H4 (cell line): ENCODE measurements at regions not wholly inside any gene's neighbourhood (a gene's known extent, or its start where the extent isn't known, plus 50 kb on each side); places are given as distances from the start of the nearest gene placed in this dataset.

Source experiments
- DNase-seq: peaks from one replicate; pipeline ENCODE4 v3.0.0-alpha.2; 2015; ENCODE audit warnings: low spot score

DNA sequence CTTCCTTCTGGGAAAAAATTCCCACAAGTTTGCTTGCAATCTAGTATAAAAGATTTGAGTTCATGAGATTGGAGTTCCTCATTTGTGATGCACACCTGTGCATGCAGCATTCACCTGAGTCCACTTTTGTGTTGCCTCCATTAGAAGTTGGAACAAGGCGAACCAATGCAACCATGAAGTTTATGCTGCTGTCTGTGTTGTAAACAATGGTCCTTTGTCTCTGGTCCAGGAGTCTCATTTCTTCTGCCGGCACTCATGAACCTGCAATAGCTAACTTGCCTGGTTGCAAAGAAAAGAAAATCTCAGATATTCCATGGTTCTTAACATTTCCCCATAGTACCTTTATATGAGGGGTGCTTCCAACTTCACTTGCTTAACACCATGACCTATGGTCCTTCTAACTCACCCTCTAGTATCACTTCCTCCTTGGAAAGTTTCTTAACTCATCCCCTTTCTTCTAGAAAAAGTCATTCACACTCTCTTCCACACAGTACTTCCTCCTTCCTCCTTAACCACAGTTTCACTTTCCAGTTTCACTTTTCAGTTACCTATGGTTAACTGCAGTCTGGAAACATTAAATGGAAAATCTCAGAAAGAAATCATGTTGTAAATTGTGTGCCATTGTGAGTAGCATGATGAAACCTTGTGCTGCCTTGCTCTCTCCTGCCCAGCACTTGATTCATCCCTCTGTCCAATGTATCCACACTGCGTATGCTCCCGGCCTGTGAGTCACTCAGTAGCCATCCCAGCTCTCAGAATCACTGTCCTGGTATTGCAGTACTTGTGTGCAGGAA is 128.8 kb upstream of the TRIB2 start:
- DNase-seq, result peak; percentile 40

DNA sequence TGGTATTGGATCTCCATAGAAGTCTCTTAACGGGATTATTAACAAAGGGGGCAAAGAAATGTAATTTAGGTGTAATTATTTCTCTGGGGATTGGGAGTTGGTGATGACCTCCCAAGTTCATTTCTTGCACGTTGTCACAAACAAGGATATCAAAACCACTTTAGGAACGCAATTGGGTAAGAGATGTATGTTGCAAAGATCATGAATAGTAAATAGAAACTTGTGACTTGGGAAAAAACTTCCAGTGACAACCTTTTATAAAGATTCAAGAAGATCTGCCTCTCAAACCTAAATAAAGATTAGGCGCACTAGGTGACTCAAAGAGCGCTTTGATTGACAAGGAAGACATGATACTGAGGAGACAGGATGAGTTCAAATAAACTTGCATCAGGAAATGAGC is 127.8 kb upstream of the TRIB2 start:
- no peak for DNase-seq

DNA sequence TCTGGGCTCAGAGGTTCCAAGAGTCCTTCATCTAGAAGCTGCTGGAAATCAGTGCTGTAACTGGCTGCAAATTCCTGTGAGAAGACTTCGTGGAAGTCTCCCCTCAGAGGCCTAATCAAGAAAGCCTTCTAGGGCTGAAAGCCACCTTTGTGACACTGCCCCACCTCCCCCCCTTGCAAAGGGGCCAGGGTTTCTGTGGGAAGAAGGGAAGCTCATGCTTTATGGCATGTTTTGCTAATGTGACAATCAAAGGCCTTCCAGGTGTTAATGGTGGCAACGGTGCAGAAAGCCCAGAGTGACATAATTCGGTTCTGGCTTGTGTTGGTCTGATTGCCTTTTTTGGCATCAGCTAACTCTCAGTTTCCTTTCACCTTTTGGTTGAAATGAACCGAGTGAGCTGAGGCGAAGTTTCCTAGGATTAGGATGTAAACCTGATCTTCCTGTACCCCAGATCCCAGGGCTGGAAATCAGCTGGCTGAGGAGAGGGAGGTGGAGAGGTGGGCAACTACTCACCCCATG is 126.9 kb upstream of the TRIB2 start:
- DNase-seq, result no peak

DNA sequence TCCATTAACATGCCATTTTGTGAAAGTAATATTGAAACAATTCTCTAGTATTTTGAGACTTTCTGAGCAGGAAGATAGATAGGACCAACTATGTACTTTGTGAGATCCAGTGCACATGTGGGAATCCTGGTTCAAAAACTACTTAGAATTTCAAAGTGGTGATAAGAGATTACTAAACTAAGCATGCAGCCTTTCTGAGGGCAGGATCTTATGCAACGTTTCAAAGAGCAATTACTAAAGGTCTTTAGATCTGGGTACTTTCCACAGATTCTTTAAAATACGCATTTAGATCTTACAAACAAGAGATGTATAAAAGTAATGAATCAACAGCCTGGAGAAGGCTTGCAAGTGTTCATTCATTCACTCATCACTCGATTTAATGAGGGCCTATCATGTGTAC is 124.4 kb upstream of the TRIB2 start:
- DNase-seq, result no peak

DNA sequence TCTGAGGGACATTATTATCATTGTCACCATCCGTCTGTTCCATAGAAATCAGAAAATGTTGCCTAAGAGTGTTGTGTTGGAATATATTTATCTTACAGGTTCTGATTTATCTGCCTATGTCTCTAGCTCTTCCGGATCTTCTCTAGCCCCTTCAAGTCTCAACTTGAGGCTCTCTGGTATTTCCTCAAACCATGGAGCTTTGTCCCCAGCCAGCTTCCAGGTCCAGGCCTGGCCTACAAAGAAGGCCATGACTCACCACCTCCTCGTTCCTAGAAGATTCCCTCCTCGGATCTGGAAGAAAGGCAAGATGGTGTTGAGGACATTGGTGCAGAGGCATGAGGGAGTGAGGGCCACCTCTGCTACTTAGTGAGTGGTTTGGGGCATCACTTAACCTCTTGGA is 122.1 kb upstream of the TRIB2 start:
- DNase-seq, result no peak

DNA sequence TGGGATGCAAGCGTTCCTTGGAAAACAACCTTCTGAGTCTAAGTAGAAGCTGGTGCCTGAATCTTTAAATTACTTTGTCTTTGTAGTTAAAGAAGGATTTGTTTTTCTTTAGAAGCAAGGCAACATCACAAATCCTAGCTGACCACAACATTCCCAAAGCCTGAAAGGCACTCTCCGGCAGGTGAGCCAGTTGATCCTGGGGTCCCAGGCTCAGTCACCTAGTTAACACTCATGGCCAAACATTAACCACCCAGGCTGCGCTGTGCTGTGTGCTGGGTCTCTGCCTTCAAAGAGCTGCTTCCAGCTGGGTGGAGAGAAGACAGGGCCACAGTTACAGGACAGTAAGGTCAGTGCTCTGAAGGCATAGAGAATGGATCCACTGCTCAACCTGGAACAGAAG is 120.0 kb upstream of the TRIB2 start:
- no peak for DNase-seq

DNA sequence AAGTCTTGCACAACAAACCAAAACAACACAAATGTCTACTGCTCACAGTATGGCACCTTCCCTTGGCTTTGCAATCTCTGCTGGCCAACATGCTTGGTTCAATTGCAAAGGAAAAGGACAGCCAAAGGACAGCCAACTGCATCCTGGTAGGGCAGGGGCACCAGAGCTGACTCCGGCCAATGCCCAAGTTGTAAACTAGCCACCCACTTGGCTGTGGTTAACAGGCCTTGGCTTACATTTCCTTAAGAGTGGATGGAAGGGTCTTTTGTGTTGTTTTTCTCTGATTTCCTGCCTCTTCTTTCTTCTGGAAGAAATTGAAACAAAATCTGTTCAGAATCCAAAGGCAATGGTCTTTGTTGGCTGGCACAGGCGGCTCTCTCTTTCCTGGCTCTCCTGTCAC is 119.1 kb upstream of the TRIB2 start:
- no peak for DNase-seq

DNA sequence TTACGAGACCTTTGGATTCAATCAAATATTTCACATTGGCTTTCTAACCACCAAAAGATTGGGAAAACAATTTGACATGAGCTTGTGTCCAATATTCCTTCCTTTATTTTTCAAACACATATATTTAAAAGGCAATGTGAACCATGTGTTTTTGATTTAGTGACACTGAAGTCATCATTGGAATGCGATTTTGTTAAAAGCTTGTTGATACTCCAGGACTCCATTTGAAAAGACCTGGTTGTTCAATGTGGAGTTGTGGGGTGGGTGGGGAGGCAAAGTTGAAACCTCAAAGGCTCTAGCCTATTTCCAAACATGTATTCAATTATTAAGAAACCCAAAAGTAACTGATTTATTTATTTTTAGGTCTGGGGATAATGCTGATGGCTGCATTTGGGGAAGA is 114.1 kb upstream of the TRIB2 start:
- DNase-seq, result no peak

DNA sequence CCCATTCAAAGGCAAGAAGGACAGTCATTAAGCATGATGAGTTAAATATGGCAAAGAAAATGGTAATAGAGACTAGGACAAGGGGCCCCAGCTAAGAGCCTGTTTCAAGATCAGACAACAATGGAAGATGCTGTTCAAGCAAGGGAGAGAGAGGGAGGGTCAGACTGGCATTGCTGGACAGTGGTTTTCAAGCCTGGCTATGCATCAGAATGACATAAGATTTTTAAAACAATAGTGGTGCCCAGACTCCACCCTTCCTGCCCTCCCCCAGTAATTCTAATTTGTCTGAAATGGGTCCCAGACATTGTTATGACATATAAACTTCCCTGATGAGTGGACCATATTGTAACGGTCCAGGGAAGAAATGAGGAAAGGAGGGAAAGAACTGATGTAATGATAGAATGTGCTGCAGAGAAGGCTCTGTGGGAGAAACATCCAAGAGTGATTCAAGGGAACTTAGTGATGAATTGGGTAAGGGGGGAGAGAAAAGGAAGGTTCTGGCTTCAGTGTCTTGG is 112.9 kb upstream of the TRIB2 start:
- no peak for DNase-seq

DNA sequence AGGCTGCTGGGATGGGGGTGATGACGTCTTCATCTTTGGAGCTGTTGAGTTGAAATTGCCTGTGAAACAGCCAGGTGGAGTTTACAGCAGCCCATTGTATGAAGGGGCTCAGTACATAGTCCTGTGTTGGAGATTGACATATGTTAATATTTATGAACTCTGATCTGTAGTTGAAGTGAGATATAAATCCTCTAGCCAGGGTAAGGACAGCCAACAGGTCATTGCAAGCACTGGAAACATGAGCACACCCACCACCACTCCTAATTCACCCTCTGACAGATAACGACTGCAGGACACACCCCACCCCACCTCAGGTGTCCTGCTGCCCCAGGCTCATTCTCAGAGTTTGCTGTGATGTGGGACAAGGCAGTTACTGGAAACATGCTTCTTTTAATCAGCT is 112.4 kb upstream of the TRIB2 start:
- no peak for DNase-seq

DNA sequence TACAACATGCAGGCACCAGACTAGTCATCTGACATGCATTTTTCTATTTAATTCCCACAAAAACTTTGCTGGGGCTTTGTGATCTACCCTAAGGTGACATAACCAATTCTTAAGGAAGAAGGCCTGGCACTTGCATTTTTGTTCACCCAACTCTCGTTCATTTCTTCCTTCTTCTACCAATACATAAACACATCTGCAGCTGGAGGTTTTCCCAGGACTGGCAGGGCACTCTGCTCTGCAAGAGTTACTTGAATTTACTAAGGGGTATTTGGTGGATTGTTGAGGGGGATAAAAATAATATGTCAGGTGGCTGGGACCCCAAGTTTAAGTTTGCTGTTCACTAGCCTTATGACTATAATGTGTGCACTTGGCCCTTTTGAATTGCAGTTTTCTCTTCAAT is 111.4 kb upstream of the TRIB2 start:
- no peak for DNase-seq

DNA sequence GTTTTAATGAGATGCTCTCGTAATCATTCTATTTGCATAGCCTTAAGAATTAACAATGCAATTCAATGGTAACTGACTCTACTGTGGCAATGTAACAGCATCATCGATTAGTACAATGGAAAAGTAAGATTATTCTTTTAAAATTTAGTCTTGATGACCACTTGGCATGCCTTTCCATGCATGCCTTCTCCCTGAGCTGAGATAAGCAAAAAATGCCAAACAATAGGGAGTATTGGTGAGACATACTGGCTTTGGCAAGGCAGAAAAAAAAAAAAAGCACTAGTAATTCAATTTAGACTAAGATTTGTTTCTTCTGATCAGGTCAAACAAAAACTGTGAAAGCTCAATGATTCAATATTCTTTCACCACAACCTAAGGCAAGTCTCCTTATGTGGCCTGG is 110.8 kb upstream of the TRIB2 start:
- DNase-seq, result no peak

DNA sequence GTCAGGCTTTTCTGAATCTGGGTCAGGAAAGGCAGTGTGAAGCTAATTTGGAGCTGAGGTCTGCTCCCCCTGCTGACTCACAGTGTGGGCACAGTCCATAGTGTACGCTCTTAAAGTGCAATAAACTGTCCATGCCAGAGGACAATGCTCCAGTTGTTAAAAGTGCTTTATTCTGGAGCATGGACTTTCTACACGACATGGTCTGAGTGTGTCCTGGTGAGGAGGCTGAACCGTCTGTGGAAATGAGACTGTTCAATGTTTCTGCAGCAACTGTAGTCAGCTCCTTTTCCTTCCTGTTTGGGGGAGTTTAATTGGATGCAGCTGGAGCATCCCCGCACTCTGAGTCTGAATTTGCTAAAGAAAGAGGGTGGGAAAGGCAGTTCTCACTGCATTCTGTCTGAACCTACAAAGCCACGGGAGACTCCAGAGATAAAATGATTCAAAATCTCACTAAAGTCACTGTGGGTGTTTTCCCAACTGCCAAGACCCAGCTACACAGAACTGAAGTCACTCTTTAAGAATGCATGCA is 110.2 kb upstream of the TRIB2 start:
- peak; percentile 21 for DNase-seq

DNA sequence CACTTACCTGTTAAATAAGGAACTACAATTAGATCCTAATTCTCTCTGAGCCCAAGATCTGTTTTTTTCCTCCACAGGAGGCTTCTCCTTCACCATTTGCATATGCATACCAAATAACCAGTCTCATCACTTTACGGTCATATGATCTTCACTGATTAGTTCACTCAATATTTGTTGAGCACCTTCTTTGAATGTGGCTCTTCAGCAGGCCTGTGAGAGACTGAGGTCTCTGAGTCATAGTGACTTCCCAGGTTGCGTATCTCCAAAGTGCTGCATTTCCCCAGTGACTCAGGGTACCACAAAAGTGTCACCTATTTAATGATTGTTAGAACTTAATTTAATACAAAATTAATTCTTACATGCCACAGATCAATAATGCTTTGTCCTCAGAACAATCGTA is 108.8 kb upstream of the TRIB2 start:
- DNase-seq, result no peak

DNA sequence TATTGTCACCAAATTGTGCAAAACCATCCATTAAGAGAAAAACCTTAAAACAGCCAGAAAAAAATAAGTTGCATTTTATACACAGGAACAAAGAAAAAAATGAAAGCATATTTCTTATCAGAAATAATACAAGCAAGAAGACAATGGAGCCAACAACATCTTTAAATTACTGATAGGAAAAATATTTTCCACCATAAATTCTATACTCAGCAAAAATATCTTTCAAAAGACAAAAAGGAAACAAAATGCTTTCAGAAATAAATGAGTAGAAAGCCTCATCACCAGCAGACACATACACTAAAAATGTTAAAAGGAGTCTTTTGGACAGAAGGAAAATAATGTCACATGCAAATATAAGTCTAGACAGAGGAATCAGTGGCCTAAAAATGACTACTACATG is 106.4 kb upstream of the TRIB2 start:
- no peak for DNase-seq

DNA sequence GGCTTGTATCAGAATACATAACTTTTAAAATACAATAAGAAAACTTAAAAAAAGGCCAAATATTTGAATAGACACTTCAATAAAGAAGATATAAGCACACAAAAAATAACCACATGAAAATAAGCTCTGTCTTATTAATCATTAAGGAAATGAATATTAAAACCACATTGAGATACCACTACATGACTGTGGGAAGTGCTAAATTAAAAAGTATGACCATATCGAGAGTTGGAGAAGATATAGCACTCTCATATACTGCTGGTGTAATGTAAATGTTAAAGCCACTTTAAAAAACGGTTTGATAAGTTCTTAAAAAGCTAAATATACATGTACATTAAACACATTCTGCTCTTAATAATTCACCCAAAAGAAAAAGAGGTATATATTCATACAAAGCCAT is 104.6 kb upstream of the TRIB2 start:
- no peak for DNase-seq

DNA sequence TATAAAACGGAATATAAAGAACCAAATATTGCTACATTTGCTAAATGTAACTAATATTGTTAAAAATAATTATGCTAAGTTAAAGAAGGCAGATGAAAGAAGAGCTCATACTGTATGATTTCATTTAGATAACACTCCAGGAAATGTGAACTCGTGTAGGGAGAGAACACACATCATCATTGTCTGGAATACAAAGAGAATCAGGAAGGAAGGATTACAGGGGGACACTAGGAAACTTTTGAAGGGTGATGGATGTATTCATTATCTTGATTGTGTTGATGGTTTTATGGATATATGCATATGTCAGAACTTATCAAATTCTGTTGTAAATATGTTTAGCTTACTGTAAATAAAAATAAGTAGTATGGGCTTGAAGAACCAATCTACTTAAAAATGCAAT is 104.1 kb upstream of the TRIB2 start:
- no peak for DNase-seq

DNA sequence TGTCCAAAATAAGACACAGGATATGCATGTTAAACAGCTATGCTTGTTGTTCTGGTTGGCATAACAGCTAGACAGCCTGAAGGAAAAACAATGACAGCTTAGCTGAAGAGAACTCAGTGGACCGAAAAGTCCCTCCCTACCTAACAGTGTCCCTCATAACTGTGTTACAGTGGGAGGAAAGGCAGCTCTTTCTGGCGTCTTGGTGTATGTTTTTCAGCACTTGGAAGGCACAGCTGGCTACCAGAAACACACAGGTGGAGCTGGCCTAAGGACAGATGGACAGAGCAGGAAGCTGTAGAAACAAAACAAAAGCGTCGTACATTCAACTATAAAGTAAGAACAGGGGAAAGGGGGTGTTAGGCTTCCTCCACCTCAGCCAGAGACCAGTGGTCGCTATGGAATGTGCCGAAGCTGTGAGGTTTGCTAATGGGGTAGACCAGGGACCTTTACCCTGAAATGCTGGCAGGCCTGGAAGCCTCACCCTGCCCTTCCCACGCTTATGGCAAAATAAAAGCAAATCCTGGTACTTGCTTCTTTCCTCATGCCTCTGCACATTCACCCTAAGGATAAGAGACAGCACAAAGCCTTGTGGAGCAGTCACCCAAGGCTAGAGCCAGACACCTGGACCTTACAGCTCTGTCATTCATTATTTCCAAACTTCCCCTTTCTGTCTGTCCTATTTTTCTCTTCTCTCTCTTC is 103.5 kb upstream of the TRIB2 start:
- no peak for DNase-seq

DNA sequence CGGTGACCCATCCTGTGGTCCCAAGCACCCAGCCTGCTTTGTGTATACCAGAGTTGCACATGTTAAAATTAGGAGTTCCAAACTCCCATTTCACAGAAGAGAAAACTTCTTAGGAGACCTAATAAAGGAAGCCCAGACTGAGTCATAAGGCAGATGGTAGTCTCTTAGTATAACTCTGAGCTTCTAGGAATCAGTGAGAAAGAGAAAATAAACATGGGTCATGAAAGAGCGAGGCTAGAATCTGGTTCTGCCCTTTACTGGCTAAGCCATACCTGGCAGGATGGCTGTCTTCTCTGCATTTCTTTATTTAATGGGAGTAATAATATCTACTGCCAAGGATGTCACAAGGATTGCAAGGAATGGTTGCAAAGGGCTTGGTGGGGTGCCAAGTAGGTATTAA is 101.2 kb upstream of the TRIB2 start:
- no peak for DNase-seq

DNA sequence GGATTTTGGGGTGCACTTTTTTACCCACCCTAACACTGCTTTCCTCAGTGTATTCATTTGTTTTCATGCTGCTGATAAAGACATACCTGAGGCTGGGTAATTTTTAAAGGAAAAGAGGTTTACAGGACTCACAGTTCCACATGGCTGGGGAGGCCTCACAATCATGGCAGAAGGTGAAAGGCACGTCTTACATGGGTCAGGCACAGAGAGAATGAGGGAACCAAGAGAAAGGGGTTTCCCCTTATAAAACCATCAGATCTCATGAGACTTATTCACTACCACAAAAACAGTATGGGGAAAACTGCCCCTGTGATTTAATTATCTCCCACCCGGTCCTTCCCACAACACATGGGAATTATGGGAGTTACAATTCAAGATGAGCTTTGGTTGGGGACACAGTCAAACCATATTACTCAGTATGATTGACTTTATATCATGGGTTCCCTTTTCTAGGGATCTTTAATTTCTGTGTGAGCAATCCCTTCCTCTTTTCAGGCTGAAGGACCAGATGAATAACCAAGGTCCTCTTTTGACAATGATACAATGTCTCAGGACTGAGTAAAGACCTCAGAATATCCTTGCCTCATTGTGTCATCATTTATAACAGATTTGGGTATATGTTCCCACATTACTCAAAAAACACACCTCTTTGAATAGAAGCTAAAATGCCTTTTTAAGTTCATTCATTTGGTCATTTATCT is 100.1 kb upstream of the TRIB2 start:
- no peak for DNase-seq

DNA sequence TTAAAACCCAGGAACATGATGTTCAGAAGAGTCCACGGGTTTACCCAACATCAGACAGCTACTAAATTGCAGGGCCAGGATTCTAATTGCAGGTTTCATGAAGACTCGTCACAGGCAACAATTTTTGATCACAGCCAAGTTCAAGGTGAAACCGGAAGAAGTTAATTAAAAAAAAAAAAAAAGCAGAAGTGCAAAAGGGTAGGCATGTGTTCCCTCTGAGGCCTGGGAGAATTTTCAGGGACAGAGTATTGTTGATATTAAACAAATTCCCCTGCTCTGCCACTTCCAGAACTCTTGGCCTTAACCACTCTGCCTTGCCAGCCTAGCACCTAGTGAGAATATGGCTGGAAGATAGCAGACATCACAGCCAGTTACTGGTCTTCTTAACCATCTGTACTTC is 99.4 kb upstream of the TRIB2 start:
- no peak for DNase-seq

DNA sequence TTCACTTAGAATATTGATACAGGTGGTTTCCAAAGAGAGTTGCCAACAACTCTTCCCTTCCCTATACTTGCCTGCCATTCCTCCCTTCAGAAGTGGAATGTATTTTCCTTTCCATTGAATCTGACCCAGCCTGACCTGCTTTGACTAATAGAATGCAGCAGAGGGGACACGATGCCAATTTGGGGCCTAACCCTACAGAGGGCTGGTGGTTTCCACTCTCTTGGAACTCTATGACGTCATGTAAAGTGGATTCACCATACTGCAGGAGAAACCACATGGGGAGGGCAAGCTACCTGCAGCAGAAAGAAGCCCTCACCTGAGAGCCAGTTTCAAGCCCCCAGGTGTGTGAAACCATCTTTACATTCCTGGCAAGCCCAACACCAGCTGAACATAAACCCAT is 98.9 kb upstream of the TRIB2 start:
- no peak for DNase-seq
